ENCODE measurements at regions not wholly inside any gene's neighbourhood (a gene's known extent, or its start where the extent isn't known, plus 50 kb on each side); places are given as distances from the start of the nearest gene placed in this dataset.
"Not testable (repeated sequence)": the region's sequence is repeated elsewhere in the genome, so short reads cannot be mapped to it uniquely, and the experiment has no call there.

GRCh38 chr2:83901317-83901716 lies 557.8 kb downstream of the SUCLG1 start:
- ATAC-seq (no peak), DNase-seq (no peak)
- Histone ChIP-seq H3K27me3 (ENCODE audit: low read depth) (no peaks in the 10 kb centered on the region), H3K36me3 (no peaks in the 10 kb centered on the region), H3K4me1 (no peaks in the 10 kb centered on the region), H3K4me3 (no peak overlapping the region), H3K27ac (no peak overlapping the region), H3K9me3 (no peaks in the 10 kb centered on the region)
- no peak for TF ChIP-seq CTCF (IDR thresholded peaks at IDR 0.05)
- intact Hi-C loops (cut with DNase I) = no loop called here

- no peak overlapping the region for H3K27ac ChIP-seq
- no peaks in the 10 kb centered on the region for H3K4me1 ChIP-seq
- DNase-seq = no peak
- H3K4me3 ChIP-seq = no peak overlapping the region
- intact Hi-C loops (cut with DNase I) = no loop called here
- H3K9me3 ChIP-seq = no peaks in the 10 kb centered on the region
- ATAC-seq = no peak
- no peaks in the 10 kb centered on the region for H3K27me3 ChIP-seq (ENCODE audit: low read depth)
- H3K36me3 ChIP-seq = no peaks in the 10 kb centered on the region
- TF ChIP-seq CTCF (IDR thresholded peaks at IDR 0.05) = no peak
Observed at GRCh38 chr2:83900862-83901261, 558.2 kb downstream of the SUCLG1 start.

- DNase-seq = no peak
- intact Hi-C loops (cut with DNase I) = no loop called here
Observed at GRCh38 chr2:83899271-83899670, 559.8 kb downstream of the SUCLG1 start.

GRCh38 chr2:83894976-83895375 lies 564.1 kb downstream of the SUCLG1 start:
- no peaks in the 10 kb centered on the region for H3K4me1 ChIP-seq

More at GRCh38 chr2:83899271-83899670, 559.8 kb downstream of the SUCLG1 start:
- Histone ChIP-seq H3K27me3 (ENCODE audit: low read depth) (no peaks in the 10 kb centered on the region), H3K4me3 (no peak overlapping the region), H3K36me3 (no peaks in the 10 kb centered on the region), H3K27ac (no peak overlapping the region), H3K9me3 (no peaks in the 10 kb centered on the region), H3K4me1 (no peaks in the 10 kb centered on the region)
- TF ChIP-seq CTCF (IDR thresholded peaks at IDR 0.05) = no peak
- no peak for ATAC-seq

GRCh38 chr2:83887757-83888156 lies 571.3 kb downstream of the SUCLG1 start:
- Histone ChIP-seq H3K4me3 (no peak overlapping the region), H3K4me1 (no peaks in the 10 kb centered on the region), H3K9me3 (no peaks in the 10 kb centered on the region), H3K27me3 (ENCODE audit: low read depth) (no peaks in the 10 kb centered on the region), H3K36me3 (no peaks in the 10 kb centered on the region), H3K27ac (no peak overlapping the region)
- DNase-seq (no peak), ATAC-seq (no peak)
- TF ChIP-seq CTCF (IDR thresholded peaks at IDR 0.05) = no peak
- intact Hi-C loops (cut with DNase I) = no loop called here

More at GRCh38 chr2:83894976-83895375, 564.1 kb downstream of the SUCLG1 start:
- Histone ChIP-seq H3K4me3 (no peak overlapping the region), H3K27me3 (ENCODE audit: low read depth) (no peaks in the 10 kb centered on the region), H3K27ac (no peak overlapping the region), H3K9me3 (no peaks in the 10 kb centered on the region), H3K36me3 (no peaks in the 10 kb centered on the region)
- ATAC-seq (no peak), DNase-seq (no peak)
- intact Hi-C loops (cut with DNase I) = no loop called here
- no peak for TF ChIP-seq CTCF (IDR thresholded peaks at IDR 0.05)

GRCh38 chr2:83879127-83879526 lies 580.0 kb downstream of the SUCLG1 start:
- H3K9me3 ChIP-seq = no peaks in the 10 kb centered on the region
- intact Hi-C loops (cut with DNase I) = no loop called here
- H3K27ac ChIP-seq = no peak overlapping the region
- H3K36me3 ChIP-seq = no peaks in the 10 kb centered on the region
- no peak overlapping the region for H3K4me3 ChIP-seq
- no peak for TF ChIP-seq CTCF (IDR thresholded peaks at IDR 0.05)
- DNase-seq = no peak
- H3K4me1 ChIP-seq = no peaks in the 10 kb centered on the region
- H3K27me3 ChIP-seq (ENCODE audit: low read depth) = no peaks in the 10 kb centered on the region
- ATAC-seq = no peak

- intact Hi-C loops (cut with DNase I); ATAC-seq: not testable (repeated sequence)
Observed at GRCh38 chr2:83877261-83877660, 581.8 kb downstream of the SUCLG1 start.

More at GRCh38 chr2:83877261-83877660, 581.8 kb downstream of the SUCLG1 start:
- DNase-seq; H3K36me3 ChIP-seq; H3K4me1 ChIP-seq; H3K9me3 ChIP-seq; H3K27me3 ChIP-seq (ENCODE audit: low read depth); H3K27ac ChIP-seq; H3K4me3 ChIP-seq: not testable (repeated sequence)
